ENCODE measurements at regions not wholly inside any gene's neighbourhood (a gene's known extent, or its start where the extent isn't known, plus 50 kb on each side); places are given as distances from the start of the nearest gene placed in this dataset.
"Not testable (repeated sequence)": the region's sequence is repeated elsewhere in the genome, so short reads cannot be mapped to it uniquely, and the experiment has no call there.

- Mint-ChIP-seq H3K4me1 (ENCODE audit: low read depth) (no peaks in the 10 kb centered on the region), H3K36me3 (ENCODE audit: low read depth) (no peaks in the 10 kb centered on the region), H3K27ac (no peak overlapping the region), H3K4me3 (no peak overlapping the region), H3K27me3 (ENCODE audit: low read depth) (no peaks in the 10 kb centered on the region), H3K9me3 (no peaks in the 10 kb centered on the region)
- no peak for DNase-seq (ENCODE audit: low spot score)
Measured at GRCh38 chr4:57184378-57185029, 74.3 kb upstream of the IGFBP7 start.

DNA sequence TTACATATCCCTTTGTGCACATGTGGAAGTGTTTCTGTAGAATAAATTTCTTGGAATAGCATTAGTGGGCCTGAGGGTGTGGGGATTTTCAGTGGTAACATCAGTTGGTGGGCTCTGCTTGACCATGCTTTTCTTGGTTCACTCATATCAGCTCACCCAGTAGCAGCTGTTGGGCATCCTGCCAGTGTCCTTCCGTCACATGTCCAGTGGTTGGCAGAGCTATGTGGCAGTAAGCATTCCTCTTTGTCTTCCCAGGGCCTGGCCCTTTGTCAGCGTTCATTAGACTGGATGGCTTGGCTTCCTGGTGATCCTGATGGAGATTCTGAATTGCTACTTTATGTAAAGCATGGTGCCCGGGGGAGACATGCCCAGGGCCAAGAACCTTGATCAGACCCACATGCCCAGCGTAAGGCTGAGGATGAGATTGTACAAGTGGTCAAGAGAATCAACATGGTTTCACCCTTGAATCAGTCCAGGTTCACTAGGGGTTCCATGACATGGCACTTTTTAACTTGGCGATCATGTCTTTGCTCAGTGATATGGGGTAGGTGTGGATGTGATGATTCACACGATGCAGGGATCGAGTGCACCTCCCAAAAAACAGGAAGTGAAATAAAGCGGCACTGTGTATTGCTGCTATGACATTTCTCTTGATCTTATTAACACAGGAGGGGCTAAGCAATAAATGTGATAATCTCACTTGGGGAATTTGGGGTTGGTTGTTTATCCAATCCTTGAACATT, 72.1 kb upstream of the IGFBP7 start:
- no peaks in the 10 kb centered on the region for H3K9me3 Mint-ChIP-seq
- no peak overlapping the region for H3K4me3 Mint-ChIP-seq
- H3K27me3 Mint-ChIP-seq (ENCODE audit: low read depth), result no peaks in the 10 kb centered on the region
- DNase-seq (ENCODE audit: low spot score), result no peak
- H3K27ac Mint-ChIP-seq, result no peak overlapping the region
- H3K4me1 Mint-ChIP-seq (ENCODE audit: low read depth), result no peaks in the 10 kb centered on the region
- H3K36me3 Mint-ChIP-seq (ENCODE audit: low read depth), result no peaks in the 10 kb centered on the region

DNA sequence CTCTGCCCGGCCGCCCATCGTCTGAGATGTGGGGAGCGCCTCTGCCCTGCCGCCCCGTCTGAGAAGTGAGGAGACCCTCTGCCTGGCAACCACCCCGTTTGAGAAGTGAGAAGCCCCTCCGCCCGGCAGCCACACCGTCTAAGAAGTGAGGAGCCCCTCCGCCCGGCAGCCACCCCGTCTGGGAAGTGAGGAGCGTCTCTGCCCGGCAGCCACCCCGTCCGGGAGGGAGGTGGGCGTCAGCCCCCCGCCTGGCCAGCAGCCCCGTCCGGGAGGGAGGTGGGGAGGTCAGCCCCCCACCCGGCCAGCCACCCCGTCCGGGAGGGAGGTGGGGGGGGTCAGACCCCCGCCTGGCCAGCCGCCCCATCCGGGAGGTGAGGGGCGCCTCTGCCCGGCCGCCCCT, 63.0 kb upstream of the IGFBP7 start:
- H3K27me3 Mint-ChIP-seq (ENCODE audit: low read depth); H3K9me3 Mint-ChIP-seq; H3K4me3 Mint-ChIP-seq; H3K36me3 Mint-ChIP-seq (ENCODE audit: low read depth); H3K4me1 Mint-ChIP-seq (ENCODE audit: low read depth); H3K27ac Mint-ChIP-seq; DNase-seq (ENCODE audit: low spot score): not testable (repeated sequence)

DNA sequence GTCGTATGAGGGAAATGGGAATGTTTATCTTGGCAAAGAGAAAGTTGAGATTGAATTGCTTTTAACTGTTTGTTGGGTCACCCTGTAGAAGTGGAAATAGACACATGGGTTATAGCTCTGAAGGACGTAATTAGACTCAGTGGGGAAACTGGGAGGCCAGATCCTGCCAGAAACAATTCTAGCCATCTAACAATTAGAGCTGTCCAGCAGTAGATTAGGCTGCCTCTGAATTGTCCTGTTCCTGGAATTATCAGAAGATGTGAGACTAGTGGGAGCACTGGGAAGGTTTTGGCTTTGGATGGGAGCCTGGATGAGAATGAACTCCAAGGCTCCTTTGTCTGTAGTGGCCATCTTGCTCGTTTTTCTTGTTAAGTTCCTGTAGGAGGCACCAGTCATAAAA, 61.9 kb upstream of the IGFBP7 start:
- DNase-seq (ENCODE audit: low spot score), result no peak
- Mint-ChIP-seq H3K27me3 (ENCODE audit: low read depth) (peaks cover 1% of the 10 kb centered on the region), H3K27ac (no peak overlapping the region), H3K4me1 (ENCODE audit: low read depth) (no peaks in the 10 kb centered on the region), H3K36me3 (ENCODE audit: low read depth) (no peaks in the 10 kb centered on the region), H3K9me3 (no peaks in the 10 kb centered on the region), H3K4me3 (no peak overlapping the region)

DNA sequence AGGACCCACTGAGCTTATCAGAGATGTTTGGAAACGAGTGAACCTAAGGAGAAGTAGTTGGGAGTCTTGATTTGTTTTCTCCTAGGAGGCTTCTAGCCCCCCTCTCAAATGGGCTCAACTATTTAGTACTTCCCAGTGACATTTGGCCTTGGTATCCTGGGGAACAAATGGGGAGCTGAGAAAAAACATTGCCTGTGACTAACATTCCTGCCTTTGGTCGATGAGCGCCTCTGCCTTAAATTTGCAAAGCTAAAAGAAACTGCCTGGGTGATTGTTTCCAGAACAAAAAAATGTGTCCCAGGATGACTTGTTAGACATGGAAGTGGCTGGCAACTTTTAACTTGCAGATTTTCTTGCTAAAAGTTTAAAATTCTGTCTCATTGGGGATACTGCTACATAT, 58.8 kb upstream of the IGFBP7 start:
- H3K9me3 Mint-ChIP-seq, result no peaks in the 10 kb centered on the region
- H3K27ac Mint-ChIP-seq, result no peak overlapping the region
- H3K36me3 Mint-ChIP-seq (ENCODE audit: low read depth), result no peaks in the 10 kb centered on the region
- DNase-seq (ENCODE audit: low spot score), result no peak
- no peaks in the 10 kb centered on the region for H3K4me1 Mint-ChIP-seq (ENCODE audit: low read depth)
- no peak overlapping the region for H3K4me3 Mint-ChIP-seq
- H3K27me3 Mint-ChIP-seq (ENCODE audit: low read depth), result peaks cover 15% of the 10 kb centered on the region

DNA sequence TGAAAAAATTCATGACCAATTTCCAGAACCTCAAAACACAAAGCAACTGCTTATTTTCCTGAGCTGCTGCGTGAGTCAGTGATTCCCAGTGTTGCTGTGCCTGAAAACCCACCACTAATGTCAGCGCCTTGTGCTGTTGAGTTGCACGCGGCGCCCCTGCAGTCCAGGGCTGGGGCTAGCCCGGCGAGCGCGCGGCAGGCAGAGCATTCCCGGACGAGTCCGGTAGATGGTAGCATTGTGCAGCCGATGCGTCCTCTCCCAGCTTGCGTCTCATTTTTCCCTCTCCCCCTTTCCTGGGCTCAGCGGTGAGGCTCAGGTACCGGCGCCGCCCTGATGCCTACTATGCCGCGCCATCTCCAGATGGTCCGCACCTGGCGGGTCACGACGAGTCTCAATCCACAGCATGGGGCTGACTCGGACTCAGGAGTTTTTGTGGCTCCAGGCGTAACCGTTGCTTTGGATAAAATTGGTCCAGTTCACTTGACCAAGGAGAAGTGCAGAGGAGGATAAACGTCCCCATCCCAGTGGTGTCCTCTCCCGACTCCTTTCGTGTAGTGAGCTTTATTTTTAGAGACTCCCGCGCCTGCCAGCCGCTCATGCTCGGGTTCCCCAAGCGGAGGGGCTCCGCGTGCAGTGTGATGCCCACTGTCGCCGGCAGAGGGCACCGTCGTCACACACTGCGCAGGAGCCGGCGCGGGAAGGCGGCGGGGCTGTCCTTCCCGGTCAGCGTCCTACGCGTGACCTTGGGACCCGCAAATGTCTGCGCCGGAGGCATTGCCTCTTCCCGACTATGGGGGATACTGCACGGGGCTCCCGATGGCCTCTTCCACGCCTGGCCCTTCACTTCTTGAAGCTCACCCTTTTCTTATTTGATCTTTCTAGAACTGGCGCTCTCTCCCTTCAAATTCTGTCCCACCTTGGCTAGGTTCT, 53.6 kb upstream of the IGFBP7 start:
- no peaks in the 10 kb centered on the region for H3K9me3 Mint-ChIP-seq
- no peak overlapping the region for H3K27ac Mint-ChIP-seq
- no peaks in the 10 kb centered on the region for H3K36me3 Mint-ChIP-seq (ENCODE audit: low read depth)
- H3K27me3 Mint-ChIP-seq (ENCODE audit: low read depth), result peaks cover 28% of the 10 kb centered on the region
- peaks cover 5% of the 10 kb centered on the region for H3K4me1 Mint-ChIP-seq (ENCODE audit: low read depth)
- peak; percentile 70 for DNase-seq (ENCODE audit: low spot score)
- H3K4me3 Mint-ChIP-seq, result peak overlapping the region; percentile 87

DNA sequence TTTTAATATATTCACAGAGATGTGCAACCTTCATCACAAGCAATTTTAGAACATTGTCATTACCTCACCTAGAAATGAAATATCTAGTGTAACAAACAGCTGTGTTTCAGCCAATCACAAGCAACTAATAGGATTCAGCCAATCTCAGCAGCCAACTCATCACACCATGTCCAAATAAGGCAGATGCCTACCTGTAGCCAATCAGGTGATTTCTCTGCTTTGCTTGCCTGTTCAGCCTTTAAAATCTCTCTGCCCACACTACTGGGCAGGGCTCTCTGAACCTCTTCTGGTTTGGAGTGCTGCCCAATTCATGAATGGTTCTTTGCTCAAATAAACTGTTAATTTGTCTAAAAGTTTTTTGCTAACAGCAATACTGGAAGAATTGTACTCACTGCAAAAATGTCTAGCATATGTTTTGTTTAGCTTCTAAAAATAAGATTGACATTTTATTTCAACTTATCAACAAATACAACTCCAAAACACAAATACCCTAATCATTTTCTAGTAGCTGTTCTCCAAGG, 52.4 kb upstream of the IGFBP7 start:
- no peak for DNase-seq (ENCODE audit: low spot score)
- Mint-ChIP-seq H3K4me3 (peak overlapping the region; percentile 87), H3K36me3 (ENCODE audit: low read depth) (no peaks in the 10 kb centered on the region), H3K27ac (no peak overlapping the region), H3K4me1 (ENCODE audit: low read depth) (peaks cover 5% of the 10 kb centered on the region), H3K27me3 (ENCODE audit: low read depth) (peaks cover 28% of the 10 kb centered on the region), H3K9me3 (no peaks in the 10 kb centered on the region)
